ENCODE measurements at regions not wholly inside any gene's neighbourhood (a gene's known extent, or its start where the extent isn't known, plus 50 kb on each side); places are given as distances from the start of the nearest gene placed in this dataset.

- no peaks in the 10 kb centered on the region for H3K79me2 ChIP-seq (ENCODE audit: insufficient read depth, low read length)
- peak overlapping the region; percentile 65; the same call in 1 of the 2 replicates for H2AFZ ChIP-seq (ENCODE audit: low read length)
- H3K27me3 ChIP-seq (ENCODE audit: insufficient read depth, low read length, poor library complexity, severe bottlenecking) = no peaks in the 10 kb centered on the region
- H4K20me1 ChIP-seq (ENCODE audit: insufficient read depth, low read length, poor library complexity, severe bottlenecking) = no peaks in the 10 kb centered on the region
- no peaks in the 10 kb centered on the region for H3K9me3 ChIP-seq (ENCODE audit: insufficient read depth, low read depth, low read length)
- no peak for TF ChIP-seq EZH2phosphoT487 (IDR thresholded peaks at IDR 0.05; ENCODE audit: borderline replicate concordance)
- TF ChIP-seq CTCF (conservative IDR thresholded peaks at IDR 0.05; ENCODE audit: low read length) = no peak
- peak overlapping the region; percentile 53 for H3K4me2 ChIP-seq (ENCODE audit: low read depth, low read length, poor library complexity, severe bottlenecking)
- H3K4me3 ChIP-seq (ENCODE audit: low read length, poor library complexity, severe bottlenecking) = peak overlapping the region; percentile 12
- peaks cover 45% of the 10 kb centered on the region for H3K4me1 ChIP-seq (ENCODE audit: insufficient read depth, low read length, poor library complexity, severe bottlenecking)
- H3F3A ChIP-seq (ENCODE audit: low read depth) = no peaks in the 10 kb centered on the region; the same call in 1 of the 2 replicates
- peak overlapping the region; percentile 1 for H3K9ac ChIP-seq (ENCODE audit: low read depth, low read length, poor library complexity, severe bottlenecking)
- H3K9me2 ChIP-seq (replicated peaks; ENCODE audit: low read depth, low read length) = no peaks in the 10 kb centered on the region
- no peaks in the 10 kb centered on the region for H3K36me3 ChIP-seq (ENCODE audit: insufficient read depth, low read length)
Measured at GRCh38 chr2:203812294-203813221, 55.0 kb upstream of the CTLA4 start.

- no peak overlapping the region for H3K4me2 ChIP-seq (ENCODE audit: low read depth, low read length, poor library complexity, severe bottlenecking)
- H3K9ac ChIP-seq (ENCODE audit: low read depth, low read length, poor library complexity, severe bottlenecking) = no peak overlapping the region
- peaks cover 34% of the 10 kb centered on the region for H3K4me1 ChIP-seq (ENCODE audit: insufficient read depth, low read length, poor library complexity, severe bottlenecking)
- H4K20me1 ChIP-seq (ENCODE audit: insufficient read depth, low read length, poor library complexity, severe bottlenecking) = no peaks in the 10 kb centered on the region
- H3K79me2 ChIP-seq (ENCODE audit: insufficient read depth, low read length) = no peaks in the 10 kb centered on the region
- TF ChIP-seq CTCF (conservative IDR thresholded peaks at IDR 0.05; ENCODE audit: low read length) = no peak
- TF ChIP-seq EZH2phosphoT487 (IDR thresholded peaks at IDR 0.05; ENCODE audit: borderline replicate concordance) = no peak
- H3F3A ChIP-seq (ENCODE audit: low read depth) = no peaks in the 10 kb centered on the region; the same call in 1 of the 2 replicates
- no peaks in the 10 kb centered on the region for H3K9me2 ChIP-seq (replicated peaks; ENCODE audit: low read depth, low read length)
- H3K9me3 ChIP-seq (ENCODE audit: insufficient read depth, low read depth, low read length) = no peaks in the 10 kb centered on the region
- H3K27me3 ChIP-seq (ENCODE audit: insufficient read depth, low read length, poor library complexity, severe bottlenecking) = no peaks in the 10 kb centered on the region
- no peaks in the 10 kb centered on the region for H3K36me3 ChIP-seq (ENCODE audit: insufficient read depth, low read length)
- 0 out of 2 replicates have a peak overlapping the region, but pooled peaks have one; percentile 57 for H2AFZ ChIP-seq (ENCODE audit: low read length)
- H3K4me3 ChIP-seq (ENCODE audit: low read length, poor library complexity, severe bottlenecking) = no peak overlapping the region
Measured at GRCh38 chr2:203813684-203814083, 53.9 kb upstream of the CTLA4 start.

- H3K9ac ChIP-seq (ENCODE audit: low read depth, low read length, poor library complexity, severe bottlenecking) = no peak overlapping the region
- H3F3A ChIP-seq (ENCODE audit: low read depth) = no peaks in the 10 kb centered on the region
- TF ChIP-seq EZH2phosphoT487 (IDR thresholded peaks at IDR 0.05; ENCODE audit: borderline replicate concordance) (no peak), CTCF (conservative IDR thresholded peaks at IDR 0.05; ENCODE audit: low read length) (peak; percentile 81)
- peaks cover 22% of the 10 kb centered on the region for H3K4me1 ChIP-seq (ENCODE audit: insufficient read depth, low read length, poor library complexity, severe bottlenecking)
- no peaks in the 10 kb centered on the region for H3K27me3 ChIP-seq (ENCODE audit: insufficient read depth, low read length, poor library complexity, severe bottlenecking)
- H2AFZ ChIP-seq (ENCODE audit: low read length) = peak overlapping the region; percentile 78; the same call in 1 of the 2 replicates
- no peaks in the 10 kb centered on the region for H4K20me1 ChIP-seq (ENCODE audit: insufficient read depth, low read length, poor library complexity, severe bottlenecking)
- H3K9me3 ChIP-seq (ENCODE audit: insufficient read depth, low read depth, low read length) = no peaks in the 10 kb centered on the region
- H3K79me2 ChIP-seq (ENCODE audit: insufficient read depth, low read length) = no peaks in the 10 kb centered on the region
- no peaks in the 10 kb centered on the region for H3K9me2 ChIP-seq (replicated peaks; ENCODE audit: low read depth, low read length)
- no peaks in the 10 kb centered on the region for H3K36me3 ChIP-seq (ENCODE audit: insufficient read depth, low read length)
- peak overlapping the region; percentile 53 for H3K4me2 ChIP-seq (ENCODE audit: low read depth, low read length, poor library complexity, severe bottlenecking)
- peak overlapping the region; percentile 43 for H3K4me3 ChIP-seq (ENCODE audit: low read length, poor library complexity, severe bottlenecking)
Measured at GRCh38 chr2:203814661-203815540, 52.7 kb upstream of the CTLA4 start.
